ENCODE measurements at regions not wholly inside any gene's neighbourhood (a gene's known extent, or its start where the extent isn't known, plus 50 kb on each side); places are given as distances from the start of the nearest gene placed in this dataset.

- in situ Hi-C loops (cut with MboI; ENCODE audit: low sequenced_read_pairs) = loop anchor here (25.0 kb wide), 1 partner anchor 354 kb away; no protein-coding TSS in a partner anchor
Observed at GRCh38 chr12:88633312-88633711, 53.0 kb upstream of the KITLG start.

- in situ Hi-C loops (cut with MboI; ENCODE audit: low sequenced_read_pairs) = loop anchor here (25.0 kb wide), 1 partner anchor 357 kb away; no protein-coding TSS in a partner anchor
Observed at GRCh38 chr12:88630561-88630960, 50.3 kb upstream of the KITLG start.

Data from HL-60/S4 treated with phorbol 12-myristate 13-acetate at 8.2 ng/mL for 4 days and 3 days (cell line).